GM12873 (cell line): ENCODE measurements at regions not wholly inside any gene's neighbourhood (a gene's known extent, or its start where the extent isn't known, plus 50 kb on each side); places are given as distances from the start of the nearest gene placed in this dataset.

Experiments used
- TF ChIP-seq, protein P1 (sequence below): IDR thresholded peaks from 2 replicates; pipeline ENCODE4 v1.5.1; 2012; ENCODE audit warnings: low read depth, mild to moderate bottlenecking, moderate library complexity, low read length, control low read depth; ENCODE audit not compliant: insufficient read depth; ENCODE audit errors: missing control alignments

DNA sequence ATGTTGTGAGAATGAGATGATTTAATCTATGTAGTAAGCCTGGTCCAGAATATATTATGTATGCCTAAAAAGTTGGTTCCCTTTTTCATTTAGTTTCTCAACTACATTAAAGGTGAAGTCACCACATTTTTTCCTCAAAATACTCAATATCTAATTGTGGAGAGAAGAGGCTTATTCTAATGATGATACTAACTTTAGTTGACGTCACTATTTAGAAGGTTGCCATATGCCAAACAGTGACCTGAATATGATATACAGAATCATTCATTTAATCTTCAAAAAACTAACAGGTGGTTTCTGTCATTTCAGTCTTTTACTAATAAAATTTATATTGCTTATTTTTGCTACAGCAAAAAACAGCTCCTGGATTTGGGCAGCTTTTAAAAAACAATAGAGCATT, 480.7 kb upstream of the NWD2 start:
- TF ChIP-seq, protein P1, sequence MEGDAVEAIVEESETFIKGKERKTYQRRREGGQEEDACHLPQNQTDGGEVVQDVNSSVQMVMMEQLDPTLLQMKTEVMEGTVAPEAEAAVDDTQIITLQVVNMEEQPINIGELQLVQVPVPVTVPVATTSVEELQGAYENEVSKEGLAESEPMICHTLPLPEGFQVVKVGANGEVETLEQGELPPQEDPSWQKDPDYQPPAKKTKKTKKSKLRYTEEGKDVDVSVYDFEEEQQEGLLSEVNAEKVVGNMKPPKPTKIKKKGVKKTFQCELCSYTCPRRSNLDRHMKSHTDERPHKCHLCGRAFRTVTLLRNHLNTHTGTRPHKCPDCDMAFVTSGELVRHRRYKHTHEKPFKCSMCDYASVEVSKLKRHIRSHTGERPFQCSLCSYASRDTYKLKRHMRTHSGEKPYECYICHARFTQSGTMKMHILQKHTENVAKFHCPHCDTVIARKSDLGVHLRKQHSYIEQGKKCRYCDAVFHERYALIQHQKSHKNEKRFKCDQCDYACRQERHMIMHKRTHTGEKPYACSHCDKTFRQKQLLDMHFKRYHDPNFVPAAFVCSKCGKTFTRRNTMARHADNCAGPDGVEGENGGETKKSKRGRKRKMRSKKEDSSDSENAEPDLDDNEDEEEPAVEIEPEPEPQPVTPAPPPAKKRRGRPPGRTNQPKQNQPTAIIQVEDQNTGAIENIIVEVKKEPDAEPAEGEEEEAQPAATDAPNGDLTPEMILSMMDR: no peak

DNA sequence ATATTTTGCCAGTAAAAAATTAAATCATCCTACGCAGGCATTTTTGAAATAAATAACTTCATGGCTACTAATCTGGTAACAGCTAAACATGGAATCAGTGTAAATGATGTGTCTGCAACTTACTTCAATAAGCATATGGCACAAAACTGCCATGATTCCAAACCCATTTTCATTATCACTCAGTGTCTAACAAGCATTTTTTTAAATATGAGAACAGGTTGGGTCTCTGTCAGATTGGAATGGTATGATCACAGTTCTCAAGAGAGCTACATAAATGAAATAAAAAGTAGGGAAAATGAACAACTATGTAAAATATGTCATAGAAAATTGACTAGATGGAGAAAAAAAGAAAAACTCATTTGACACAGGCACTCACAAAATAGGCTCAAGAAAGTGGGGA, 476.9 kb upstream of the NWD2 start:
- TF ChIP-seq, protein P1: no peak

DNA sequence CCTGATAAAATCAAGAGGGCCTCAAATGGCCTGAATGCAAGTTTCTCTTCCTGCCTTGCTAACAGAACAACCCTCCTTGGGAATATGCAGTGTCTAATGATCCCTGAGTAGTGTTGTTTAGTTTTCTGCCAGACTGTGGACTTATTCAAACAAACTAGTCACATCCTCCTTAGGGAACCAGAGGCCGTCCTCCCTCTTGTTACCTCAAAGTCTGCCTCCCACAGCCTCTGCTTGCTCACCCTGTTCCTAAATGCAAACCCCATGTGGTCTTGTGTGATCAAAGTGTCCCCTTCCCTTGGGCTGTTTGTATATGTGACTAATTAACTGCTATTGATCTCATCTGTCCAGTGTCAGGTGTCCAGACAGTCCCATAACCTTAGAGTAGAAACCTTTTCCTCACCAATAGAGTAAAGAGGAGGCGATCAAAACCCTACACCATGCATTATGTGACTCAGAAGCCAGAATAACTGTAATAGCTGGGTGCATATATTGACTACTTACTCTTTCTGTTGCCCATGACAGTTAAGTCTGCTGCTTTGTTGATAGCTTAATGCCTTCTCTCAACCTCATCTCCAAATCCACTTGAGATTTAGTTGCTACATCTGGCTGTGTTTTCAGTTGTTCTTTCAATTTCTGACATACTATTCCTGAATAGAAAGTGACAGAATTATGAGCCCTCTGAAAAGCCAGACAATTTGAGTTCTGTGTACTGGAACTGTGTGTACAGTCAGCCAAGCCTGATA, 473.0 kb upstream of the NWD2 start:
- TF ChIP-seq, protein P1: no peak

DNA sequence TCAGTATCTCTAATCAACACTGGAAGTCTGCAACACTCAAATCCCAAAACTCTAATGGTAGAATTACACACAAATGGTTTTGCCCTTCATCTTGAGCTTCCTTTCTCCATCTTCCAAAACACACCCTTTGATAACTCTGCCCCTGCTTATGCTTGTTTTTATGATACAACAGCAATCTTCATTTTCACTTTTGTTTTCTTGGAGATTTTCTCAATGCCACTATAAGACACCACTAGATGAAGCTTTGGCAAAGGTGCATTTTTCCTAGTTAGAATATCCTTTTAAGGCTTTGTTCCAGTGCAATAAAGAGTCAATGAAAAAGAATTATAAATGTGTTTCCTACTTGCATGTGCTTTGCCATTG, 472.4 kb upstream of the NWD2 start:
- TF ChIP-seq, protein P1: no peak

DNA sequence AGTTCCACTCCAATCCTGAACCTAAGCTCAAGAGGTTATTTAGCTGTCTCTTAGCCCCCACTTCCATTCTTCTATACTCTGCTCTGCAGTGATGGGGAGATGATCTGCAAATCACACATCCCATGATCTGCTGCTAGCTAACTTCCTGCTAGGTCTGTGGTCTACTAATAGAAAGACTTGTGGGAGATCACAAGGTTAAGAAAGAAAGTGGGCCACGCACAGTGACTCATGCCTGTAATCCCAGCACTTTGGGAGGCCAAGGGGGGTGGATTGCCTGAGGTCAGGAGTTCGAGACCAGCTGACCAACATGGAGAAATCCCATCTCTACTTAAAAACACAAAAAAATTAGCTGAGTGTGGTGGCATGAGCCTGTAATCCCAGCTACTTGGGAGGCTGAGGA, 471.1 kb upstream of the NWD2 start:
- TF ChIP-seq, protein P1: no peak

DNA sequence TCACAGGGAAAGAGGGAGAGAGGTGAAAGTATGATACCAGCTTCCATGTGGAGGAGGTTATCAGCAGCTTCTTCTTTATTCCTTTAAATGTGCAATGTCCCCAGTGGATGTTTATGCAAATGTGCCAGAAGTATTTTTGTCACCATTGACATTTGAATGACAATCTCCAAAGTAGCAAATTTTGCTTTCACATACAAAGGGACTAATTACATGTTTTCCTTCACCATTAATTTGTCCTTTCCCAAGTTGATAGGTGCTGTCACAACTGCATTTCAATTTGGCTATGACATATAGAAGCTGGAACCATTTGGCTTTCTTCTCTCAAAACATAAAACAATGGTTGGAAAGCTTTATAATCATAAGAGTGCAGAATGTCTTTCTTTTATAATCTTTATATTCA, 469.0 kb upstream of the NWD2 start:
- TF ChIP-seq, protein P1: no peak

DNA sequence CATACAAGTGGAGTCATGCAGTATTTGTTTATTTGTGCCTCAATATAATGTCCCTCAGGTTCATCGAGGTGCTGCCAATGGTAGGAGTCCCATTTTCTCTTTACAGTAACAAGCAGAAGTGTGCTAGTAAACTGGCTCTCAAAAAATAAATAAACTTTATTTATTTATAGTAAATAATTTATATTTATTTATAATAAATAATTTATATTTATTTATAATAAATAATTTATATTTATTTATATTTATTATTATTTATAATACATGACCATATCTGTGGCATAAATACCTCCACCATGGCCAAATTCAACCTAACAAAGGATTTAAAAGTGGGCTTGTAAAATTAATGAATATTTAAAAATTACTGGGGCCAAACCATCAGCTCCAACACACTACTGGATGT, 464.9 kb upstream of the NWD2 start:
- TF ChIP-seq, protein P1: no peak
